Activated T-helper 17 cell treated with anti-CD3 and anti-CD28 coated beads, Interleukin-2, amount 50 U/mL, for 72 hours (primary cell): ENCODE measurements at regions not wholly inside any gene's neighbourhood (a gene's known extent, or its start where the extent isn't known, plus 50 kb on each side); places are given as distances from the start of the nearest gene placed in this dataset.

Source experiments
- ATAC-seq: fragments of 150-1000 bp; cut with Tn5 transposase; replicated peaks from 2 replicates; pipeline ENCODE4 v1.10.0; 2021; ENCODE audit warnings: mild to moderate bottlenecking, moderate library complexity
- H3K27ac Mint-ChIP-seq: one replicate; pipeline ENCODE4 v1.8.0; 2022; ENCODE audit warnings: mixed read lengths
- H3K27me3 Mint-ChIP-seq: one replicate; pipeline ENCODE4 v1.8.0; 2022; ENCODE audit warnings: mixed read lengths
- H3K36me3 Mint-ChIP-seq: one replicate; pipeline ENCODE4 v1.8.0; 2022; ENCODE audit warnings: low read depth, mild to moderate bottlenecking, mixed read lengths
- H3K4me1 Mint-ChIP-seq: one replicate; pipeline ENCODE4 v1.8.0; 2022; ENCODE audit warnings: mixed read lengths
- H3K4me3 Mint-ChIP-seq: one replicate; pipeline ENCODE4 v1.8.0; 2022; ENCODE audit warnings: mild to moderate bottlenecking, mixed read lengths
- H3K9me3 Mint-ChIP-seq: one replicate; pipeline ENCODE4 v1.8.0; 2022; ENCODE audit warnings: mixed read lengths

GRCh38 chr9:117574099-117574498 is 130.1 kb upstream of the TLR4 start:
- H3K36me3 Mint-ChIP-seq = no peaks in the 10 kb centered on the region
- H3K9me3 Mint-ChIP-seq = peaks cover 7% of the 10 kb centered on the region
- H3K4me1 Mint-ChIP-seq = no peaks in the 10 kb centered on the region
- no peaks in the 10 kb centered on the region for H3K27me3 Mint-ChIP-seq
- H3K27ac Mint-ChIP-seq = no peak overlapping the region
- no peak overlapping the region for H3K4me3 Mint-ChIP-seq
- no peak for ATAC-seq

GRCh38 chr9:117564839-117565238 is 139.4 kb upstream of the TLR4 start:
- no peak for ATAC-seq
- Mint-ChIP-seq H3K9me3 (no peaks in the 10 kb centered on the region), H3K4me3 (no peak overlapping the region), H3K4me1 (no peaks in the 10 kb centered on the region), H3K27ac (no peak overlapping the region), H3K36me3 (no peaks in the 10 kb centered on the region), H3K27me3 (no peaks in the 10 kb centered on the region)

DNA sequence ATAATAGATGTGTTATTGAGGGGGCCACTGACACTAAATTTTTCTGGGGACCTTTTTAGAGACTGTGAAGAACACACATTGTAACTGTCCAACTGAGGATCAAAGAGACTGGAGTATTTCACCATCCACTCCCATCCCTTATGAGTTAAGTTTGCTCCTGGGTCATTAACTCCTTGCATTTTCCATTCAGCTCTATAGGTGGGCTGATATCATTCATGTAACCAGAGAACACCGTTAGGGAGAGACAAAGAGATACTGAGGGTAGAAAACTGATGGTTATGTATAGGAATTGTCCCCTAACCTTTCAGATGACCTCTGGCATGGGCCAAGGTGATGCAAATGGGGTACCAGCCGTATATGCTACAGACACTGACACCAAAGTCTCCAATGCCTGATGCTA is 142.4 kb upstream of the TLR4 start:
- H3K27me3 Mint-ChIP-seq = peaks cover 5% of the 10 kb centered on the region
- no peaks in the 10 kb centered on the region for H3K4me1 Mint-ChIP-seq
- ATAC-seq = no peak
- no peak overlapping the region for H3K27ac Mint-ChIP-seq
- no peak overlapping the region for H3K4me3 Mint-ChIP-seq
- no peaks in the 10 kb centered on the region for H3K9me3 Mint-ChIP-seq
- H3K36me3 Mint-ChIP-seq = no peaks in the 10 kb centered on the region

- Mint-ChIP-seq H3K4me1 (no peaks in the 10 kb centered on the region), H3K27ac (no peak overlapping the region), H3K27me3 (peaks cover 9% of the 10 kb centered on the region), H3K9me3 (no peaks in the 10 kb centered on the region), H3K4me3 (no peak overlapping the region), H3K36me3 (no peaks in the 10 kb centered on the region)
- peak; percentile 31 for ATAC-seq
Measured at GRCh38 chr9:117555964-117556629, 141.2 kb upstream of the ASTN2 start.

DNA sequence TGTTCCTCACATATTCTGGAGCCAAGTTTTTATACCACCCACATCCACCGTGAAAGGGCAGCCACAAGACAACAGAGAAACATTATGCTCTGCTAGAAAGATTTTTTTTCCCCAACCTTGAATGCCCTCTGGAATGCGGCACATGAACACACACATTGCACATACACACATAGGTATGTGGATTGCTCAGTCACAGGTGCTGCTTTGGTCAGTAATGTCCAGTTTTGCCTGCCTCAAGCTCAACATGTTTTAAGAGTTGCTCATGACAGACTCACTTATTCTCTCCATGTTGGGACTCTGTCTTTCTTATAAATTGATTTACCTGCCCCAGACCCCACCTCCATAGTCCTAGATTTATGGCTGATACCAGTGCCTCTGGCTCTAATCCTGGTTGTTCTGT is 138.0 kb upstream of the ASTN2 start:
- no peak for ATAC-seq
- Mint-ChIP-seq H3K27ac (no peak overlapping the region), H3K27me3 (peaks cover 4% of the 10 kb centered on the region), H3K9me3 (no peaks in the 10 kb centered on the region), H3K36me3 (no peaks in the 10 kb centered on the region), H3K4me1 (no peaks in the 10 kb centered on the region), H3K4me3 (no peak overlapping the region)

DNA sequence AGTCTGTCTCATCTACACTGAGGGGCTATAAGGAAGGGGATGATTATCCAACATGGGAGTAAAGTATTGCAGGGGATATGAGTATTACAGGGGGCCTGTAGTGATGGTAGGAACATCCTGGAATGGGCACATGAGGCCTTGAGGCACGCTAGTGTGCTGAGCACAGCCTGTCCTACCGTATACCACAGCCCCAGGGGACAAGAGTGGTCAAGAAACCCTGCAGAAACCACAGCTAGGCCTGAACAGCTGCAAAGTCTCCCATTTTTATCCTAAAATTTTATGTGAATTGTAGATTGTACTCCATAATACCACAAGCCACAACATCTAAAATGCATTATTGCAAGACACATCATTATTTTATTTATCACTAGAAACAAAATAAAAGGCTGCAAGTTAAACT is 136.3 kb upstream of the ASTN2 start:
- Mint-ChIP-seq H3K27me3 (peaks cover 4% of the 10 kb centered on the region), H3K27ac (no peak overlapping the region), H3K9me3 (peaks cover 4% of the 10 kb centered on the region), H3K4me1 (no peaks in the 10 kb centered on the region), H3K4me3 (no peak overlapping the region), H3K36me3 (no peaks in the 10 kb centered on the region)
- no peak for ATAC-seq

- H3K36me3 Mint-ChIP-seq = no peaks in the 10 kb centered on the region
- H3K4me3 Mint-ChIP-seq = no peak overlapping the region
- H3K9me3 Mint-ChIP-seq = peaks cover 4% of the 10 kb centered on the region
- H3K4me1 Mint-ChIP-seq = no peaks in the 10 kb centered on the region
- ATAC-seq = no peak
- H3K27ac Mint-ChIP-seq = no peak overlapping the region
- H3K27me3 Mint-ChIP-seq = peaks cover 4% of the 10 kb centered on the region
Measured at GRCh38 chr9:117549444-117549843, 134.6 kb upstream of the ASTN2 start.

DNA sequence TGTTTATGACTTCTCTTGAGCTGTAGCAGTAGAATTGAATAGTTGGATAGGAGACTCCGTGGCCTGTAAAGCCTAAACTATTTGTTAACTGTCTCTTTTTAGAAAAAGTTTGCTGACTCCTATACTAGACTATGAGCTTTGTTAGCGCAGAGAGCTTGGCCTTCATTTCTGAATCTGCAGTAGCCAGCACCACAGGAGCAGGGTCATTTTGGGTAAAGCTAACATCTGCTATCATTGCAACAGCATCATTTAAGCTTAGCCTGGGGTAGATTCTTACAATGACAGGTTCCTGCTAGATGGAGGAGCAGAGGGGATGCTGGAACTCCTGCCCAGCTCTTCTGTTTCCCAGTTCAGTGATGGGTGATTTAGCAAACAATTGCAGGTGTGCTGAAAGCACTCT is 133.7 kb upstream of the ASTN2 start:
- H3K9me3 Mint-ChIP-seq = peaks cover 4% of the 10 kb centered on the region
- no peak overlapping the region for H3K27ac Mint-ChIP-seq
- no peak overlapping the region for H3K4me3 Mint-ChIP-seq
- no peaks in the 10 kb centered on the region for H3K36me3 Mint-ChIP-seq
- ATAC-seq = no peak
- H3K4me1 Mint-ChIP-seq = no peaks in the 10 kb centered on the region
- peaks cover 4% of the 10 kb centered on the region for H3K27me3 Mint-ChIP-seq

- Mint-ChIP-seq H3K9me3 (peaks cover 4% of the 10 kb centered on the region), H3K4me1 (no peaks in the 10 kb centered on the region), H3K36me3 (no peaks in the 10 kb centered on the region), H3K4me3 (no peak overlapping the region), H3K27me3 (peaks cover 4% of the 10 kb centered on the region), H3K27ac (no peak overlapping the region)
- no peak for ATAC-seq
Measured at GRCh38 chr9:117547904-117548303, 133.0 kb upstream of the ASTN2 start.

GRCh38 chr9:117546894-117547678 is 132.2 kb upstream of the ASTN2 start:
- no peak for ATAC-seq
- Mint-ChIP-seq H3K36me3 (no peaks in the 10 kb centered on the region), H3K4me1 (no peaks in the 10 kb centered on the region), H3K27ac (no peak overlapping the region), H3K27me3 (peaks cover 4% of the 10 kb centered on the region), H3K4me3 (peak overlapping the region; percentile 40), H3K9me3 (peaks cover 4% of the 10 kb centered on the region)

- H3K4me3 Mint-ChIP-seq = no peak overlapping the region
- no peak overlapping the region for H3K27ac Mint-ChIP-seq
- no peaks in the 10 kb centered on the region for H3K36me3 Mint-ChIP-seq
- H3K4me1 Mint-ChIP-seq = no peaks in the 10 kb centered on the region
- no peak for ATAC-seq
- peaks cover 10% of the 10 kb centered on the region for H3K9me3 Mint-ChIP-seq
- H3K27me3 Mint-ChIP-seq = no peaks in the 10 kb centered on the region
Measured at GRCh38 chr9:117545846-117546245, 131.0 kb upstream of the ASTN2 start.

GRCh38 chr9:117543089-117543488 is 128.2 kb upstream of the ASTN2 start:
- H3K4me3 Mint-ChIP-seq = no peak overlapping the region
- H3K27ac Mint-ChIP-seq = no peak overlapping the region
- no peaks in the 10 kb centered on the region for H3K4me1 Mint-ChIP-seq
- no peaks in the 10 kb centered on the region for H3K36me3 Mint-ChIP-seq
- ATAC-seq = no peak
- peaks cover 10% of the 10 kb centered on the region for H3K9me3 Mint-ChIP-seq
- no peaks in the 10 kb centered on the region for H3K27me3 Mint-ChIP-seq

GRCh38 chr9:117542021-117542420 is 127.2 kb upstream of the ASTN2 start:
- Mint-ChIP-seq H3K4me1 (no peaks in the 10 kb centered on the region), H3K4me3 (no peak overlapping the region), H3K27me3 (no peaks in the 10 kb centered on the region), H3K9me3 (peaks cover 10% of the 10 kb centered on the region), H3K36me3 (no peaks in the 10 kb centered on the region), H3K27ac (no peak overlapping the region)
- no peak for ATAC-seq

GRCh38 chr9:117541181-117541580 is 126.3 kb upstream of the ASTN2 start:
- no peaks in the 10 kb centered on the region for H3K27me3 Mint-ChIP-seq
- no peaks in the 10 kb centered on the region for H3K36me3 Mint-ChIP-seq

GRCh38 chr9:117535973-117536372 is 121.1 kb upstream of the ASTN2 start:
- Mint-ChIP-seq H3K4me1 (no peaks in the 10 kb centered on the region), H3K27ac (no peak overlapping the region), H3K4me3 (no peak overlapping the region), H3K27me3 (peaks cover 1% of the 10 kb centered on the region), H3K9me3 (peaks cover 2% of the 10 kb centered on the region), H3K36me3 (no peaks in the 10 kb centered on the region)
- no peak for ATAC-seq

More at GRCh38 chr9:117541181-117541580, 126.3 kb upstream of the ASTN2 start:
- H3K27ac Mint-ChIP-seq = no peak overlapping the region
- H3K4me3 Mint-ChIP-seq = no peak overlapping the region
- no peaks in the 10 kb centered on the region for H3K4me1 Mint-ChIP-seq
- no peak for ATAC-seq
- H3K9me3 Mint-ChIP-seq = peaks cover 6% of the 10 kb centered on the region
